Anterior cingulate cortex (tissue), 58 donors: ENCODE measurements at regions not wholly inside any gene's neighbourhood (a gene's known extent, or its start where the extent isn't known, plus 50 kb on each side); places are given as distances from the start of the nearest gene placed in this dataset.

Experiments used
- DNase-seq, 58 donors: peaks; one replicate each; lab custom pipeline; 2025; lab: John Stamatoyannopoulos, UW

DNA sequence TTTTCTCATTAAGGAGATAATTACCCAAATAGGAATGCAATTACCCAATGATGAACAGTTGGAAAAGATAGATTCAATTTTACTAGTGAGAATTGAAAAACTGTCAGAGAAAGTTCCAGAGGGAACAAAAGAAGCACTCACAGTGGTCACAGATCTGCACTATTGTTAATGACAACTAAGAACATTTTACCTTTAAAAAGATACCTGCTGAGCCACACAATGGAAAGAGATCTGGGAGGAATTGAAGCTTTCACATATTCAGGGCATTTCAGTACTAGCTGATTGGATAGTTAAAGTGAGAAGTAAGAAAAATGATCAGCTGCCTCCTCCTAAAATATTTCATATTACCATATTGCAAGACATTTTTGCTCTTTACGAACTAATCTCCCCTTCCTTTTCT, 1822.2 kb downstream of the STIM2 start:
- no peak for DNase-seq

DNA sequence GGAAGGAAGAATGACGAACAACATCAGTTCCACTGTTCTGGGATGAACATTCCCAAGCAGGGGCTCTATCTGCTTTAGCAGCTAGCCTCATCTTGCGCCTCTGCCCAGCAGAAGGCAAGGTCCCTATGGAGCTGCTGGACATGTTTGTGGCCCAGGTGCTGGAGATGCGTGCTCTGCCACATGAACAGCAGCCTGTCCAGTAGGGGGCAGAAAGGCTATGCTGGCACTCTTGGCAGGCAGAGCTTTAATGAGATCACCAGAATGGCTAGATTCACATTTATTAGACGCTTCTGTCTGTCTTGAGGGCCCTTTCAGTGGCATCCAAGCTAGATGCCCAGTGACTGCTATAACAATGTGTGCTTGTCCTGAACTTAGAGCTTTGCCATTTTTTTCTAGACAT, 1826.0 kb downstream of the STIM2 start:
- DNase-seq, result peak in 32 of 58 donors; percentile 0 to 62 (median 10)

DNA sequence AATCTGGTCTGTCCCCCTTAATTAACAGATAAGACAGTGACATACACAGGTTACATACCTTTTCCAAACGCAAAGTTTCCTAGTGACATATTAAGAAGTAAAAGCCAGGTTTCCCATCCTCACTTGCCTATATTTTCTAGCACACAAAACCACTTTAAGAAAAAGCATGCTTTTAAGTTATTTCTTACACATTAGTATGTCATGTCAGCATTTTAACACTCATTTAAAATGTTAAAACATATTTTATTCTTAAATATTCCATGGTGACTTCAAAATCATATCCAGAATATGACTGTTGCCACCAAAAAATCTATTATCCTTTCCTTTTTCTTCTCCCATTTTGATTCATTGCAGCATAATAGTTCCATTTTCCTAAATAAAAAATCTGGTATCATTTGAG, 1830.2 kb downstream of the STIM2 start:
- no peak for DNase-seq

DNA sequence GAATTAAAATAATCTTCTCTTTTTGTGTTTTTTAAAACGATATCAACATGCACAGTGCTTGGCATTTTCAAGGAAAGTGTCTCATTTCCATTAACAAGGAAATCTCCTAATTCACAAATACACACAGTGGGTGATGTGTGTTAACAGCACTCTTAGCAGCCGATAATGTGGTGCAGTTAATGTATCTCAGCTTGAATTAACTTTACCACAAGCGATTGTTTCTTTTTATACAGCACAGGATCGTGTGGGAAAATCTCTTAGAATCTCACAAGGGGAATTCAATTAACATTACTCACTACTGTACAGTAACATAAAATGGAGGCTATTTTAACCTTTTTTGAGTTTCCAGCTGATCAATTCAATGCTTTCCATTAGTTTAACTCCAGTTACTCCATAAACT, 1841.9 kb downstream of the STIM2 start:
- no peak for DNase-seq

DNA sequence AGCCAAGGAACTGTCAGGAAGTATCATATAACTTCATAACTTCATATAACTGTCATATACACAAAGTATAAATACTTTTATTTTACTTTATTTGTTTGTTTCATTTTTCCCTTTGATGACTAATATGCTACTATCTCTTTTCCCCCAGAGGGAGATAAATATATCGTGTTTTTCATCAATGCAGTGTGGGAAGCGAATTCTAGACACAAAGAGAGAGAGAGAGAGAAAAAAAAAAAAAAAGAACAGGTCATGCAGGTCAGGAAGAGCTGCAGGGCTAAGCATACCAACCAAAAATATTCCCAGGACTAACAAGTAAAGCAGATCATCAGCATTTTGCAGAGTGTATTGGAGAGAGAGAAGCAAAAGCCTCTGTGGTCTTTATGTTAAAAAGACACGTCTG, 1849.2 kb downstream of the STIM2 start:
- no peak for DNase-seq

DNA sequence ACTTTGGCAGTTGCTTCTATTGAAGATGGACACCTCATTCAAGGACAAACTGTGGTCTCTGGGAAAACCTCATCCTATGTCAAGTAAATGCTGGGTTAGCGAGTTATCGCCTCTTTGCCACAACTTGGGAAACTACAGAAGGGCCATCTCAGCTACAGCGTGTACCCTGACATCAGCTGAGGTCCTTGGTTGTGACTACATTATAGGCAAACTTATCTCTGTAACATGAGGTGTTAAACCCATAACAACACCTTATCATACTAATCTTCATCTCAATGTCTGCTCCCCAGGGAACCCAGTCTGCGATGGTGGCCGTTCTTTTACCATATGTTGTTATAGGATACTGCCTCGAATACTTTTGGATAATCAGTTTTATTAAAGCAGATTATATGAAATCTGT, 1862.7 kb downstream of the STIM2 start:
- no peak for DNase-seq

DNA sequence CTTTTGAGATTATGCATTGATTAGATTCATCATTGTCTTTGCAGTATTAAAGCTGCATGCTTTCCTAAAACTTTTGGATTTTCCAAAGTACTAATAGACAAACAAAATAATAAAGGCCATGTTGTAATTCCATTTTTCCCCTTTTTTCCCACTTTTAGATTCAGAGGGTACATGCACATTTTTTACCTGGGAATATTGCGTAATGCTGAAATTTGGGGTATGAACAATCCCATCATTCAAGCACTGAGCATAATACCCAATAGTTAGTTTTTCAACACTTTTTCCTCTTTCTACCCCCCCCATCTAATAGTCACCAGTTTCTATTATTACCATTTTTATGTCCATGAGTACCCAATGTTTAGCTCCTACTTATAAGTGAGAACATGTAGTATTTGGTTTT, 1863.6 kb downstream of the STIM2 start:
- DNase-seq, result no peak

DNA sequence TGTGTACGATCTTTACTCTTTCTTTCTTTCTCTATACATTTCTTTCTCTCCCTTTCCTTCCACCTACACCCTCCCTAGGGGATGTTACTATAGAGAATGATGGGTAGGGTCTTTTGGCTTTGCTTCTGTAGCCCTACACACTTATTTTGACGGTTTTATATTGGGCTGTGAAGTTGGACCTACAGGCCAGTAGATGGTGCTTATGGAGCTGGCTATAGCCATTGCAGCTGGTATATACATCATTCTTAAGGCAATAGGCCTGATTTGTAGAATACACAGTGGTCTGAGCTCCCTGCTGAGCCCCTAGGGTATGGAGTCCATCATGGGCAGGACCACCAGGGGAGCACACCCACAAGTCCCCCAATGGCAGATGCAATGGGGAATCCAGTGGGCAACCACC, 1869.7 kb downstream of the STIM2 start:
- DNase-seq, result no peak

DNA sequence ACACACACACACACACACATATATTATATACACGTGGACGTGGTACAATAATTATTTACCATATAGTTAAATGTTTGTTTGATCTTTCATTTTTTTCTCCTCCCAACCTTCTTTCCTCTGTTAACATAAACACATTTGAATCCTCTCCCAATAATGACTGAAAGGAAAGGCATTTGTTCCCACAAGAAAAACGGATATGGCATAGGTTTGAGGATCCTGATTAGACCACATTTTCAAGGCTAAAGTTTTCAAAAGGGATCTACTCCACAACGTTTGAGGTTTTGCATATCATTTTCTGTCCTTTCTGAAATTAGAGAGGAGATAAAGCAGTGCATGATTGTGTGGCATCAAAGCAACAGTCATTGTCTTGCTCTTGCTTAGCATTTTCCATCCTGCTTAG, 1883.4 kb downstream of the STIM2 start:
- DNase-seq, result no peak

DNA sequence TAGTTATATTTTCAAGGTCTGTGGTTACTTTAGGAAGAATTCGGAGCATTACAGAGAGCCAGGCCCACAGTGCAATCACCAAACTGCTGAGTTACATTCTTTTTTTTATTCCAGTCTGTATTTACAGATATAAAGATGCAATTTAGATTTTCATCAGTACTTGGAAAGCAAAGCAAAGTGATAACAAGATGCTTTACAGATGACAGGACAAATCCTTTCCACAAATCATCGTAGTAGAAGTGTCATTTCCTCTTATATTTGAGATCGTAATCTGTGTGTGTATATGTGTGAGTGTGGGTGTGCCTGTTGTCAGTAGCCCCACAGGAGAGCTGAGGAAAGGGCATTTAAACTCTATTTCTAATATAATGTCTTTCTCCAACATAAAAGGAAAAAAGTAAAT, 1893.7 kb downstream of the STIM2 start:
- DNase-seq, result no peak

DNA sequence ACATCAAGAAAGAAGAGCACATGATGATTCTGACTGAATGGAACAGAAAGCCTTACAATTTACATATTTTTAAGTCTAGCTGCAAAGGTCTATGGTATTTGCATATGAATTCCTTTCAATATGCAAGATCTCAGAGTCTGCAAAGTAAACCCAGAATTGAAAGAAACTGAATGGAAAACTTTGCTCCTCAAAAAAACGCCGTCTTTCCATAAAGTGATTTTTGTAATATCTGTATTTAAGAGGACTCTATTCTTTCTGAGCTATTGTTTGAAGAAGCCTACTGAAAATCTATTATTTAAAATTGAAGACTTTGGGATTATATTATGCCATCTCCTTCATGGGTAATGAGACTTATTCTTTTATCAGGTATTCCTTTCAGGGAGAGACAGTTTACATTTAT, 1894.4 kb downstream of the STIM2 start:
- DNase-seq, result no peak

DNA sequence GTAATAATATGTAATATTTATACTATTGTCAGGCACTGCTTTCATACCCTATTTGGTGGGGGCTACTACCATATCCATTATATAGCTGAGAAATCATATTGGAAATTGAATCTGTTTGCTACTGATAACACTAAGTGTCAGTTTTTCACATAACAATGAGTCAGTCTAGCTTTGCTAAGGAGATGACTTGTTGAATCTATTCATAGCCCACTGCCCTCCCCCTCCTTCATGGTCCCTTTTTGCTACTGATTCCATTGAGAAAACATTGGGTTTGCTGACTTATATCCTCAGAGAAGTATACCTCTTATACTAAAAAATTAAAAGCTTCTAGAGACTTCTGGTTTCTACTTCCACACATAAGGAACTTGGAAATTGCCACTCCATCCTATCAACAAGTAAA, 1898.4 kb downstream of the STIM2 start:
- no peak for DNase-seq

DNA sequence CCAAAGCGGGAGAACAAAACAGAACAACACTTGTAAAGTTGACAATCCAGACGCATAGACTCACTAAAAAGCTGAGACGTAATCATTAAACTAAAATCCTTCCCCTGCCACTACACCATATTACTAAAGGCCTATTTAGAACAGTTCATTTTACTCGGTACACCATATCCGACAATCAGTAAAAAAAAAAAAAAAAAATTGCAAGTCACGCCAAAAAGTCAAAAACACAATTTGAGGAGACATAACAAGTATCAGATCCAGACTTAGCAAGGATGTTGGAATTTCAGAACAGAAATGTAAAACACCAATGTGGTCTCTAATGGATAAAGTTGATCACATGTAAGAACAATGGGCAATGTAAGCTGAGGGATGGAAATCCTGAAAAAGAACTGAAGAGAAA, 1899.4 kb downstream of the STIM2 start:
- no peak for DNase-seq

DNA sequence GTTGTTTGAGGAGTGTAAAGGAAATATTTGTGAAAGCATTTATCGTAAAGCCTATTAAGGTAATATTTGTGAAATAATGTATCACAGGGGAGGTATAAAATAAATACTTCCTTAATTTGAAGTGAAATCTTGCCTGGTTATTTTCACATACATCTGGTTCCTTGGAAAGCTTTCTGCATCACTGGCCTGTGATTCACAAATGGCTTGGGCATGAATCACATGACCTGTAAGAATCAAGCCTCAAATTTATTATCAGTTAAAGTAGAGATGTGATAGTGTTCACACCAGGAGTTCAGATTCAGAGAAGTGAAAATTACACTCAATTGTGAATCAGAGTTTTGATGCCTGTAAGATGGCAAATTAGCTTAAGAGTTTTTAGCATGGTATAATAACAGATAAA, 1911.4 kb downstream of the STIM2 start:
- no peak for DNase-seq

DNA sequence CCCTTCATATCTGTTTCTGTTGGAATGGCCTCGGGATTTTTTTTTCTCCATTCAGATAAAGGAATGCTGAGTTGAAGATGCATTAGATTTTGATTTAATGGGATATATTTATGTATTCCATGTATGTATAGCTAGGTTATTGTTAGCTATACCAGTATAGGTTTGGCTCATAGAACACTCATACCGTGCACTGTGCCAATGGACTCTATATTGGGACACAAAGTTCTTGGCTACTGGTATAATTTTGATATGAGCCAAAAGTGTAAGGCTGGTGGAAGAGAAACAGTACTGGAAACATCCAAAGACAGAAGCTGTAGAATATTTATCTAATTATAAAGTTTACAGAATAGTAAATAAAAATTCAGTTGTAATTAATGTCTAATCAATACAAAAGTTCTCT, 1912.1 kb downstream of the STIM2 start:
- no peak for DNase-seq

DNA sequence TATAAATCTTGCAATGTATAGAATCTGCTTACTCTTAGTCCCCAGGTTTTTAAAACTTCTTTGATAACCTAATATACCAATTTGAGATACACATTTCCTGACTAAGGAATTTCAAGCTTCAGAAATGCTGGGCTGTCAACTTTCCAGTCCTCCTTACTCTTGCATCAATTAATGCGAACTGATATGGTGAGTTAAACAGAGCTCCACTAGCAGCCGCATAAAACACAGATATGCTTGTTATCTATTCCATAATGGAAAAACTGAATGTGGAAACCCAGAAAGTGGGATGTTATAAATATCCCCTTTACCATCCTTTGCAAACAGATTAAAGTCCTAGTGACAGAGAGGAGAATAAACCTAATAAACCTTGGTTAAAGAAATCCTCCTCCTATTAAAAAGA, 1913.7 kb downstream of the STIM2 start:
- DNase-seq, result no peak

DNA sequence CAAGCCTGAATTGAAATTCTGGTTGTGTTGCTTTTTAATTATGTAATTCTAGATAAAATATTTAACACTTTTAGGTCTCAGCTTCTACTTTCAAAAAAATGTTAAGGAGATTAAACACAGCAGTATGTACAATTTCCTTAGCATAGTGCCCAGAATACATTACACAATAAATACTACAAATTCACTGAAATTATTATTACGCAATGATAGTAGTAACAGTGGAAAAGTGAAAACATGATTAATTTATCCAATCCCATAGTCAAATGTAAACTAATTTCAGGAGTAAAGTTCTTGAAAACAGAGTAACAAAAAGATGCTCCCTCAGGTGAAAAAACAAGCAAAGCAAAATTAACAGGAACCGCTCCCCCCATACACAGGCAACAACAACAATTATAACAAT, 1915.4 kb downstream of the STIM2 start:
- DNase-seq, result no peak

DNA sequence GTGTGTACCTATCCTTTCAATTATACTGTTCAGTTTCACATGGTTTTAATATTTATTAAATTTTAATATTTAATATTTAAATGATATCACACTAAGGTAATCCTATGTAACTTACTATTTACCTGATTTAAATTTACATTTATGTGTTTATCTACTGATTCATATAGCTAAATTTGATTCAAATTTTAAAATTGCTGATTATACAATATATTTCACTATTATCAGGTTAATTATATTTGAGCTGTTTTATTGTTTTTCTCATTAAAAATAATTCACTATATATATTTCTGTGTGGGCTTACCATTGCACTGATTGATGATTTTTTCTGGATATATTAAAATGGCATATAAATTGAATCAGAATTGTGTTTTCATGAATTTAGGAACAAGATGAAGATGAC, 1923.5 kb downstream of the STIM2 start:
- no peak for DNase-seq

DNA sequence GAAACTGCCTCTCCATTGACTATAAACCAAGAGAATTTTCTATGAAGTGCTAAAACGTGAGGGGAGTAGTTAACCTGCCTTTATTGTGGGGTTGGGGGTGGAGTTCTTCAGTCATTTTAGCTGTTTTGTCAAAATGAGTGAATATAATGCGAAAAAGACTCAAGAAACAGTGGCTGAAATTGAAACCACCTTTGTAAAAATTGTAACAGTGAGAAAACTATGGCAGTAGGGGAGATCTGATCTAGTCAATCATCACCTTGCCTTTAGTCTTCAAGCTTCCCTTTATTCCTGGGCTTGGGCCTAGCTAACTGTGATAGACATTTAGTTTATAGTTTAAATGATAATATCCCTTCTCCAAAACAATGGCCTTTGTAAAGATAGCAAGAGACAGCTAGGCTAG, 1927.3 kb downstream of the STIM2 start:
- no peak for DNase-seq

DNA sequence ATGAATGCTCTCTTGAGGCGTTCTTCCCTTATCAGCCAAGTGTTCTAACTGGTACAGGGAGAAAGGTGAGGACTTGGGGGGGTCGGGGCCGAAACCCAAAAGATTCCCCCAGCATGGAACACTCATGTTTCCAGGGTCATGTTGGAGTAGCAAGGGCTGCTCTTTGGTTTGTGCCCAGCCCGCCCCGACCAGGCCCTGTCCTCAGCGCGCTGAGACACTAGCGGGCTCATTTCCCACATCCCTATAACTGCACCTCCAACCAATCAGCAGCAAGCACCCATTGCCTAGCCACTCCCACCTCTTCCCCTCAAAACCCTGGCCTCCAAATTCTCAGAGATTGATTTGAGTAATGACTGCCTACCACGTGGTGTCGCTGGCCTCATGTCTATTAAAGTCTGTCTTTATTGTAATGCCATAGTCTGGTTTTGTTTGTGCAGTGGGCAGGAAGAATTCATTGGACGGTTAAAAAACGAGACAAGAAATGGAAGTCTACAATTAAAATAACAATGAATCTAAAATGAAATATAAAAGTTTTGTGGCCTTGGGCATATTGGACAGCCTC, 1928.4 kb downstream of the STIM2 start:
- DNase-seq, result no peak

DNA sequence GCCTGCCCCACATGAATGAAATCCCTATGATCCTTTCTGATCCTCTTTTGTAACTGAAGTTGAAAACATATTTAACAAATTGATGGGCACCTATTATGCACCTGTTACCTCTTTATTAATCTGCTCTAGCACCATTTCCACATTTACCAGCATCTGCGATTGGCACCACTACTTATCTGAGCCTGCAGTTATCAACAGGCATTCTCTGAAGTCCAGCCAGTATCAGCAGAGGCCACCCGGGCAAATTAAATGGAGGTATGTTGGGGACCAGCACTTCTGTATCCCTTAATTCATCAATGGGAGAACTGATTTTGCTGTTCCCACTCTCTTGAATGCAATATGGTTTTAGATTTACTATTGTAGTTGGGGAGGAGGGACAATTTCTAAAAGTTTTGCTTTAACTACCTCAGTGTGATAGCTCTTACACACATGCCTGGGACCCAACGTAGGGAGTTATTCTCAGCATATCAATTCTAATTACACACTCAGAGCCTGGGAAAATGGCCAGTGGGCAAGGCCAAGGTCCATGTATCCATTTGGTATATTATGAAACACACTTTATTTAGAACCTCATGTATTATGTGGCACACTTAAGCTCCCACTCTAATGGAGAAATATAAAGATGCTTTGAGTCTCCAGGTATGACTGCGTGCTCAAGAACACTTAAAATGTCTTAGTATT, 1927.1 kb upstream of the PCDH7 start:
- no peak for DNase-seq

DNA sequence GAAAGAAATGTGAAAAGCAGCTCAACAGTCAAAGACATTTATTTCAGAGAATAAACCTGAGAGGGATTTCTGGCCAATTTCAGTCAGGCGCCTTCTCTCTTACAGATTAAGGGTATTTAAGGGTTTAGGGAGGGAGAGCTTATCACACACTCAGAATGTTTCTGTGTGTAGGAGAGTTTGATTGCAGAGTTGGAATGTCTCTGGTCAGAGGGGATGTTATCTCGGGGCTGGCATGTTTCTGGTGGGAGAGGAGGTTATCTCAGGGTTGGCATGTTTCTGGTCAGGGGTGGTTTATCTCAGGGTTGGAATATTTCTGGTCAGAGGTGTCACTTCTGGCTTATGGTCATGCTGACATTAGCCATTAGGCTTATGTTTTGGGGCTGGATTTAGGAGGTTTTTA, 1920.5 kb upstream of the PCDH7 start:
- no peak for DNase-seq

DNA sequence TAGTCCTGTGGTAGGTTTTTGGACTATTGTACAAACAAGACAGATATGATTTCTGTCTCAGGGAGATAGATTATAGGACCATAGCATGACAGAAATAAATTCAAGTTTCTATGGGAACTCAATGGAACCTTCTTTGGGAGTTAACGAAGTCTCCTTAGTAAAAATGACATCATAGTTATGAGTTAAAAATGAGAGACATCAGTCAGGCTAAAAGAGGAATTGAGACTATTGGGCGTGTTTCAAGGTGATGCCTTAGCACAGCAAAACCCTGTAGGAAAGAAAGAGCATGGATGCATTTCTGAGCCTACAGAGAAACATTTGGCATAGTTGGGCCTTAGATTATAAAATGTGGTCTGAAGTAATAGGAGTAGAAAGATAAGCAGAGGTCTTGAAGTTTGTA, 1909.1 kb upstream of the PCDH7 start:
- DNase-seq, result no peak
